Prostate gland (tissue), 2 donors: ENCODE measurements at regions not wholly inside any gene's neighbourhood (a gene's known extent, or its start where the extent isn't known, plus 50 kb on each side); places are given as distances from the start of the nearest gene placed in this dataset.

Experiments used
- CTCF ChIP-seq, 4 experiments: fragments of 200-600 bp in 2 of 4; fragments of 450-650 bp in 2 of 4; sonication (generic) in 2 of 4; IDR thresholded peaks; 1 replicate in 3 of 4; 2 replicates in 1 of 4; pipeline ENCODE4 v1.5.1; 2016 to 2019; ENCODE audit warnings: antibody characterized with exemption in 4 of 4, mild to moderate bottlenecking in 2 of 4, moderate library complexity in 2 of 4
- POLR2A ChIP-seq: fragments of 450-650 bp; IDR thresholded peaks from one replicate; pipeline ENCODE4 v1.6.1; 2016; ENCODE audit warnings: antibody characterized with exemption, mild to moderate bottlenecking
- POLR2AphosphoS5 ChIP-seq: sonication (generic); formaldehyde crosslinking; IDR thresholded peaks from one replicate; pipeline ENCODE4 v1.6.1; 2017; ENCODE audit warnings: antibody characterized with exemption

GRCh38 chr2:195122653-195123052 lies 534.4 kb upstream of the SLC39A10 start:
- no peak for TF ChIP-seq CTCF (IDR thresholded peaks at IDR 0.05)
- TF ChIP-seq POLR2A: no peak
- TF ChIP-seq POLR2AphosphoS5: no peak
